NCI-H2107 treated with DMSO at 0.1 percent for 48 hours (cell line): ENCODE measurements at regions not wholly inside any gene's neighbourhood (a gene's known extent, or its start where the extent isn't known, plus 50 kb on each side); places are given as distances from the start of the nearest gene placed in this dataset.
"Not testable (repeated sequence)": the region's sequence is repeated elsewhere in the genome, so short reads cannot be mapped to it uniquely, and the experiment has no call there.

ENCODE experiments used
- DNase-seq: peaks from one replicate; lab custom pipeline; 2025; ENCODE audit not compliant: unreplicated experiment; lab: John Stamatoyannopoulos, UW

- no peak for DNase-seq
These were observed 219.9 kb upstream of the SSTR4 start for GRCh38 chr20:22815206-22815551.

- DNase-seq, result peak; percentile 5
These were observed 219.4 kb upstream of the SSTR4 start for GRCh38 chr20:22815603-22816315.

- no peak for DNase-seq
These were observed 216.5 kb upstream of the SSTR4 start for GRCh38 chr20:22818636-22819035.

- DNase-seq, result no peak
These were observed 216.0 kb upstream of the SSTR4 start for GRCh38 chr20:22819112-22819511.

GRCh38 chr20:22819784-22820183, 215.3 kb upstream of the SSTR4 start:
- no peak for DNase-seq

- DNase-seq, result no peak
These were observed 213.9 kb upstream of the SSTR4 start for GRCh38 chr20:22821081-22821727.

GRCh38 chr20:22821796-22822195, 213.3 kb upstream of the SSTR4 start:
- no peak for DNase-seq

- no peak for DNase-seq
These were observed 212.0 kb upstream of the SSTR4 start for GRCh38 chr20:22823119-22823518.

GRCh38 chr20:22824077-22824476, 211.0 kb upstream of the SSTR4 start:
- no peak for DNase-seq

- DNase-seq, result no peak
These were observed 210.0 kb upstream of the SSTR4 start for GRCh38 chr20:22825076-22825475.

- DNase-seq, result no peak
These were observed 209.6 kb upstream of the SSTR4 start for GRCh38 chr20:22825546-22825945.

- no peak for DNase-seq
These were observed 208.5 kb upstream of the SSTR4 start for GRCh38 chr20:22826306-22827230.

GRCh38 chr20:22827916-22828315, 207.2 kb upstream of the SSTR4 start:
- DNase-seq, result no peak

GRCh38 chr20:22829356-22829755, 205.8 kb upstream of the SSTR4 start:
- DNase-seq, result no peak

GRCh38 chr20:22830138-22830537, 205.0 kb upstream of the SSTR4 start:
- DNase-seq, result no peak

GRCh38 chr20:22830715-22831114, 204.4 kb upstream of the SSTR4 start:
- not testable (repeated sequence) for DNase-seq

GRCh38 chr20:22833851-22834250, 201.3 kb upstream of the SSTR4 start:
- no peak for DNase-seq

- DNase-seq, result no peak
These were observed 200.4 kb upstream of the SSTR4 start for GRCh38 chr20:22834651-22835256.

- DNase-seq, result no peak
These were observed 198.9 kb upstream of the SSTR4 start for GRCh38 chr20:22836211-22836610.

- no peak for DNase-seq
These were observed 198.2 kb upstream of the SSTR4 start for GRCh38 chr20:22836877-22837276.

- DNase-seq, result no peak
These were observed 197.1 kb upstream of the SSTR4 start for GRCh38 chr20:22838001-22838400.
